Suppressor macrophage treated with lipopolysaccharide for 4 hours (primary cell): ENCODE measurements at regions not wholly inside any gene's neighbourhood (a gene's known extent, or its start where the extent isn't known, plus 50 kb on each side); places are given as distances from the start of the nearest gene placed in this dataset.

ENCODE experiments used
- DNase-seq: peaks from one replicate; pipeline ENCODE4 v3.0.0-alpha.2; 2020

- DNase-seq, result peak; percentile 16
These were observed 243.5 kb downstream of the CDH7 start for GRCh38 chr18:65994302-65994701.

- no peak for DNase-seq
These were observed 240.3 kb downstream of the CDH7 start for GRCh38 chr18:65990944-65991708.

GRCh38 chr18:65990174-65990690 is 239.4 kb downstream of the CDH7 start:
- DNase-seq, result no peak

- no peak for DNase-seq
These were observed 238.2 kb downstream of the CDH7 start for GRCh38 chr18:65988972-65989371.

- DNase-seq, result no peak
These were observed 237.6 kb downstream of the CDH7 start for GRCh38 chr18:65988386-65988785.

- DNase-seq, result no peak
These were observed 232.9 kb downstream of the CDH7 start for GRCh38 chr18:65983750-65984149.

- no peak for DNase-seq
These were observed 224.7 kb downstream of the CDH7 start for GRCh38 chr18:65975536-65975935.

- no peak for DNase-seq
These were observed 223.9 kb downstream of the CDH7 start for GRCh38 chr18:65974758-65975157.

- DNase-seq, result no peak
These were observed 217.6 kb downstream of the CDH7 start for GRCh38 chr18:65968239-65969004.

- no peak for DNase-seq
These were observed 204.9 kb downstream of the CDH7 start for GRCh38 chr18:65955747-65956146.

- DNase-seq, result no peak
These were observed 203.6 kb downstream of the CDH7 start for GRCh38 chr18:65954372-65954771.

GRCh38 chr18:65946777-65947176 is 196.0 kb downstream of the CDH7 start:
- no peak for DNase-seq

GRCh38 chr18:65943268-65943667 is 192.5 kb downstream of the CDH7 start:
- no peak for DNase-seq

GRCh38 chr18:65942854-65943253 is 192.0 kb downstream of the CDH7 start:
- DNase-seq, result no peak

GRCh38 chr18:65942104-65942503 is 191.3 kb downstream of the CDH7 start:
- DNase-seq, result no peak

- DNase-seq, result no peak
These were observed 190.7 kb downstream of the CDH7 start for GRCh38 chr18:65941482-65941881.
